HG03039 (cell line): ENCODE measurements at regions not wholly inside any gene's neighbourhood (a gene's known extent, or its start where the extent isn't known, plus 50 kb on each side); places are given as distances from the start of the nearest gene placed in this dataset.
"Not testable (repeated sequence)": the region's sequence is repeated elsewhere in the genome, so short reads cannot be mapped to it uniquely, and the experiment has no call there.

Source experiments
- ATAC-seq: cut with Tn5 transposase; IDR thresholded peaks from one replicate; pipeline ENCODE4 v1.9.1; 2021; ENCODE audit warnings: mild to moderate bottlenecking, moderate library complexity; ENCODE audit not compliant: unreplicated experiment

GRCh38 chr5:124554746-124555578 lies 191.5 kb downstream of the ZNF608 start:
- ATAC-seq = no peak

GRCh38 chr5:124553911-124554310 lies 192.5 kb downstream of the ZNF608 start:
- ATAC-seq = no peak

GRCh38 chr5:124552526-124552925 lies 193.9 kb downstream of the ZNF608 start:
- no peak for ATAC-seq

GRCh38 chr5:124551939-124552279 lies 194.5 kb downstream of the ZNF608 start:
- ATAC-seq = no peak

- no peak for ATAC-seq
Measured at GRCh38 chr5:124550731-124551130, 195.7 kb downstream of the ZNF608 start.

- no peak for ATAC-seq
Measured at GRCh38 chr5:124549891-124550436, 196.5 kb downstream of the ZNF608 start.

- ATAC-seq = no peak
Measured at GRCh38 chr5:124546643-124547042, 199.8 kb downstream of the ZNF608 start.

- peak; percentile 92 for ATAC-seq
Measured at GRCh38 chr5:124544366-124545055, 201.9 kb downstream of the ZNF608 start.

- ATAC-seq = no peak
Measured at GRCh38 chr5:124538931-124539330, 207.5 kb downstream of the ZNF608 start.

GRCh38 chr5:124538191-124538590 lies 208.2 kb downstream of the ZNF608 start:
- ATAC-seq = no peak

GRCh38 chr5:124537522-124537921 lies 208.9 kb downstream of the ZNF608 start:
- ATAC-seq = no peak

- ATAC-seq = no peak
Measured at GRCh38 chr5:124537107-124537506, 209.3 kb downstream of the ZNF608 start.

GRCh38 chr5:124536333-124536732 lies 210.1 kb downstream of the ZNF608 start:
- ATAC-seq = no peak

- no peak for ATAC-seq
Measured at GRCh38 chr5:124530916-124531315, 215.5 kb downstream of the ZNF608 start.

GRCh38 chr5:124528838-124529237 lies 217.6 kb downstream of the ZNF608 start:
- ATAC-seq = peak; percentile 66

- peak; percentile 43 for ATAC-seq
Measured at GRCh38 chr5:124527220-124527991, 219.0 kb downstream of the ZNF608 start.

GRCh38 chr5:124526079-124526478 lies 220.4 kb downstream of the ZNF608 start:
- ATAC-seq = not testable (repeated sequence)

- ATAC-seq = peak; percentile 82
Measured at GRCh38 chr5:124524552-124525232, 221.7 kb downstream of the ZNF608 start.

GRCh38 chr5:124523897-124524296 lies 222.5 kb downstream of the ZNF608 start:
- no peak for ATAC-seq

- ATAC-seq = no peak
Measured at GRCh38 chr5:124522992-124523391, 223.4 kb downstream of the ZNF608 start.
